A673 (cell line): ENCODE measurements at regions not wholly inside any gene's neighbourhood (a gene's known extent, or its start where the extent isn't known, plus 50 kb on each side); places are given as distances from the start of the nearest gene placed in this dataset.

ENCODE experiments used
- BruUV-seq: library from RNA; stranded (reverse); fragments of 400-500 nt; replicated peaks from 2 replicates; lab custom pipeline; 2021; lab: Mats Ljungman, UMichigan
- CTCF ChIA-PET: fragments of 300-600 bp; sonication (Branson Sonifier 250); formaldehyde crosslinking; loops from one replicate; lab custom pipeline; 2022; ENCODE audit warnings: antibody characterized with exemption; lab: Charles Lee
- POLR2A ChIA-PET: fragments of 300-600 bp; sonication (Branson Sonifier 250); formaldehyde crosslinking; loops from one replicate; lab custom pipeline; 2022; ENCODE audit warnings: antibody characterized with exemption; ENCODE audit not compliant: low non-redundant PET; lab: Charles Lee
- DNase-seq: peaks from one replicate; pipeline ENCODE4 v3.0.0-alpha.2; 2015; ENCODE audit warnings: low spot score
- H3K27ac ChIP-seq: fragments of 200-600 bp; sonication (generic); 2 replicates; pipeline ENCODE4 v1.5.1; 2016; ENCODE audit warnings: mixed run types, low read depth, mild to moderate bottlenecking, mixed read lengths, antibody characterized with exemption, low read length; ENCODE audit not compliant: poor library complexity, severe bottlenecking
- H3K27me3 ChIP-seq: fragments of 200-600 bp; sonication (generic); replicated peaks from 2 replicates; pipeline ENCODE4 v1.6.1; 2017; ENCODE audit warnings: mixed run types, low read depth, mild to moderate bottlenecking, mixed read lengths, antibody characterized with exemption, low read length; ENCODE audit not compliant: insufficient read depth, poor library complexity
- H3K36me3 ChIP-seq: fragments of 200-600 bp; sonication (generic); 2 replicates; pipeline ENCODE4 v1.6.1; 2016; ENCODE audit warnings: mixed run types, mild to moderate bottlenecking, mixed read lengths, antibody characterized with exemption, low read length; ENCODE audit not compliant: insufficient read depth, poor library complexity, severe bottlenecking
- H3K4me1 ChIP-seq: fragments of 200-600 bp; sonication (generic); 2 replicates; pipeline ENCODE4 v1.6.1; 2017; ENCODE audit warnings: mixed run types, mild to moderate bottlenecking, mixed read lengths, antibody characterized with exemption, low read length; ENCODE audit not compliant: insufficient read depth, poor library complexity, severe bottlenecking
- H3K4me3 ChIP-seq: fragments of 200-600 bp; sonication (generic); 2 replicates; pipeline ENCODE4 v1.5.1; 2016; ENCODE audit warnings: low read depth, mixed run types, mild to moderate bottlenecking, mixed read lengths, low read length; ENCODE audit not compliant: poor library complexity, severe bottlenecking
- H3K9me3 ChIP-seq: fragments of 200-600 bp; sonication (generic); 2 replicates; pipeline ENCODE4 v1.6.1; 2016; ENCODE audit warnings: mixed run types, low read depth, mild to moderate bottlenecking, mixed read lengths, antibody characterized with exemption, low read length; ENCODE audit not compliant: poor library complexity, severe bottlenecking
- CTCF ChIP-seq: fragments of 300-800, 200-600 bp; sonication (generic); conservative IDR thresholded peaks from 2 replicates; pipeline ENCODE4 v1.5.1; 2017; ENCODE audit warnings: low read depth, mild to moderate bottlenecking, antibody characterized with exemption, low read length, moderate library complexity, mixed read lengths
- EZH2 ChIP-seq: fragments of 200-600 bp; sonication (generic); IDR thresholded peaks from 2 replicates; pipeline ENCODE4 v1.6.1; 2017; ENCODE audit warnings: borderline replicate concordance, low read depth, mild to moderate bottlenecking, mixed read lengths, antibody characterized with exemption, low read length; ENCODE audit not compliant: poor library complexity, severe bottlenecking
- intact Hi-C: fragments of 100-400 bp; cut with micrococcal nuclease; formaldehyde crosslinking; loops from one replicate; pipeline ENCODE4 v1.10.0; 2022; ENCODE audit not compliant: unreplicated experiment

- Histone ChIP-seq H3K4me1 (no peaks in the 10 kb centered on the region), H3K36me3 (no peaks in the 10 kb centered on the region), H3K27me3 (no peaks in the 10 kb centered on the region), H3K9me3 (no peaks in the 10 kb centered on the region), H3K27ac (no peak overlapping the region), H3K4me3 (no peak overlapping the region)
- intact Hi-C loops = no loop called here
- POLR2A ChIA-PET = no interaction called here
- DNase-seq = no peak
- BruUV-seq = no TSS peak
- CTCF ChIA-PET = no interaction called here
- no peak for TF ChIP-seq EZH2
- no peak for TF ChIP-seq CTCF
Measured at GRCh38 chr20:39299783-39300182, 337.6 kb downstream of the DHX35 start.

GRCh38 chr20:39298571-39299506 lies 336.7 kb downstream of the DHX35 start:
- Histone ChIP-seq H3K4me3 (no peak overlapping the region), H3K36me3 (no peaks in the 10 kb centered on the region), H3K9me3 (no peaks in the 10 kb centered on the region), H3K27ac (no peak overlapping the region), H3K27me3 (no peaks in the 10 kb centered on the region), H3K4me1 (no peaks in the 10 kb centered on the region)
- no peak for DNase-seq
- TF ChIP-seq CTCF (no peak), EZH2 (no peak)
- POLR2A ChIA-PET = no interaction called here
- intact Hi-C loops = no loop called here
- CTCF ChIA-PET = no interaction called here
- no TSS peak for BruUV-seq

- Histone ChIP-seq H3K27me3 (no peaks in the 10 kb centered on the region), H3K9me3 (no peaks in the 10 kb centered on the region), H3K27ac (no peak overlapping the region), H3K36me3 (no peaks in the 10 kb centered on the region), H3K4me1 (no peaks in the 10 kb centered on the region), H3K4me3 (no peak overlapping the region)
- no peak for DNase-seq
- BruUV-seq = no TSS peak
- POLR2A ChIA-PET = no interaction called here
- TF ChIP-seq EZH2 = no peak
- TF ChIP-seq CTCF = no peak
- intact Hi-C loops = no loop called here
- CTCF ChIA-PET = no interaction called here
Measured at GRCh38 chr20:39298121-39298520, 336.0 kb downstream of the DHX35 start.
